Panc1 (cell line): ENCODE measurements at regions not wholly inside any gene's neighbourhood (a gene's known extent, or its start where the extent isn't known, plus 50 kb on each side); places are given as distances from the start of the nearest gene placed in this dataset.

Source experiments
- TCF7L2 ChIP-seq: IDR thresholded peaks from 2 replicates; pipeline ENCODE4 v1.6.1; 2011; ENCODE audit warnings: mild to moderate bottlenecking, low read depth, low read length, inconsistent platforms
- TF ChIP-seq, protein P1 (sequence below): fragments of 450-650 bp; IDR thresholded peaks from 2 replicates; pipeline ENCODE4 v1.5.1; 2017; ENCODE audit warnings: mild to moderate bottlenecking

DNA sequence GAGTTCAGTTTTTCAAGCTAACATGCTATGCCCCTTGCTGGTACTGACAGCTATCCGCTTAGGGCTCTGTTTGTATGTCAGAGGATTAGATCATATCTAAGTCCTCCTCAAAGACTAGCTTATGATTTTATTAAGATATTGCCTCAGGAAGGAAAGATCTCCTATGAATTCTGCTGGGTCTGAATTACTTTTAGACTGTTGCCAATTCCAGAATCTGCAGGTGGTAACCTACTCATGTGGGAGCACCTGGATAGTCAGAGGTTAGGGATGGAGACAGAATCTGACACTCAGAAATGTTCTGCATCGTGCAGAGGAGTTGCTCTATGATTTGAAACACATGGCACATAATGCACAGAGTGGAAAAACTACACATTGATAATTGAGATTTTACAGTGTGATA is 843.4 kb downstream of the SLC6A15 start:
- TF ChIP-seq TCF7L2, result no peak
- TF ChIP-seq, protein P1, sequence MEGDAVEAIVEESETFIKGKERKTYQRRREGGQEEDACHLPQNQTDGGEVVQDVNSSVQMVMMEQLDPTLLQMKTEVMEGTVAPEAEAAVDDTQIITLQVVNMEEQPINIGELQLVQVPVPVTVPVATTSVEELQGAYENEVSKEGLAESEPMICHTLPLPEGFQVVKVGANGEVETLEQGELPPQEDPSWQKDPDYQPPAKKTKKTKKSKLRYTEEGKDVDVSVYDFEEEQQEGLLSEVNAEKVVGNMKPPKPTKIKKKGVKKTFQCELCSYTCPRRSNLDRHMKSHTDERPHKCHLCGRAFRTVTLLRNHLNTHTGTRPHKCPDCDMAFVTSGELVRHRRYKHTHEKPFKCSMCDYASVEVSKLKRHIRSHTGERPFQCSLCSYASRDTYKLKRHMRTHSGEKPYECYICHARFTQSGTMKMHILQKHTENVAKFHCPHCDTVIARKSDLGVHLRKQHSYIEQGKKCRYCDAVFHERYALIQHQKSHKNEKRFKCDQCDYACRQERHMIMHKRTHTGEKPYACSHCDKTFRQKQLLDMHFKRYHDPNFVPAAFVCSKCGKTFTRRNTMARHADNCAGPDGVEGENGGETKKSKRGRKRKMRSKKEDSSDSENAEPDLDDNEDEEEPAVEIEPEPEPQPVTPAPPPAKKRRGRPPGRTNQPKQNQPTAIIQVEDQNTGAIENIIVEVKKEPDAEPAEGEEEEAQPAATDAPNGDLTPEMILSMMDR, result no peak
